ENCODE measurements at regions not wholly inside any gene's neighbourhood (a gene's known extent, or its start where the extent isn't known, plus 50 kb on each side); places are given as distances from the start of the nearest gene placed in this dataset.

- no peak for TF ChIP-seq CTCF (IDR thresholded peaks at IDR 0.05)
- no peak for TF ChIP-seq POLR2A (IDR thresholded peaks at IDR 0.05)
Measured at GRCh38 chr6:12228447-12229146, 61.6 kb upstream of the EDN1 start.
